Naive thymus-derived CD4-positive, alpha-beta T cell (primary cell): ENCODE measurements at regions not wholly inside any gene's neighbourhood (a gene's known extent, or its start where the extent isn't known, plus 50 kb on each side); places are given as distances from the start of the nearest gene placed in this dataset.

Experiments used
- ATAC-seq: fragments of 150-1000 bp; cut with Tn5 transposase; 2 replicates; pipeline ENCODE4 v1.10.0; 2021; ENCODE audit warnings: mild to moderate bottlenecking, moderate library complexity
- CTCF ChIA-PET: fragments of 350-600 bp; sonication (Branson Sonifier 250); formaldehyde crosslinking; loops from one replicate; lab custom pipeline; 2021; ENCODE audit warnings: antibody characterized with exemption; lab: Charles Lee
- POLR2A ChIA-PET: fragments of 350-600 bp; sonication (Branson Sonifier 250); formaldehyde crosslinking; loops from one replicate; lab custom pipeline; 2021; ENCODE audit warnings: antibody characterized with exemption, inconsistent platforms; lab: Charles Lee
- DNase-seq, 9 donors: peaks; one replicate each; pipeline versions ENCODE4 v3.0.0 to v3.0.0-alpha.2; 2020 to 2022; ENCODE audit warnings: mixed read lengths in 1 of 9
- H3K27ac ChIP-seq: one replicate; pipeline ENCODE4 v1.7.0; 2013; ENCODE audit warnings: mild to moderate bottlenecking, low read depth, low read length, moderate library complexity
- H3K27me3 ChIP-seq, 2 donors: one replicate each; pipeline ENCODE4 v1.7.0; 2013; ENCODE audit warnings: low read length in 2 of 2, mild to moderate bottlenecking in 2 of 2, moderate library complexity in 2 of 2; ENCODE audit not compliant: control insufficient read depth in 2 of 2, insufficient read depth in 2 of 2
- H3K36me3 ChIP-seq, 3 experiments: 1 replicate in 2 of 3; 2 replicates in 1 of 3; pipeline ENCODE4 v1.7.0; 2013; ENCODE audit warnings: low read length in 3 of 3, mild to moderate bottlenecking in 3 of 3, moderate library complexity in 1 of 3; ENCODE audit not compliant: insufficient read depth in 3 of 3, control insufficient read depth in 2 of 3
- H3K4me1 ChIP-seq, 2 donors: one replicate each; pipeline ENCODE4 v1.7.0; 2013; ENCODE audit warnings: low read length in 2 of 2, mild to moderate bottlenecking in 2 of 2, moderate library complexity in 1 of 2; ENCODE audit not compliant: control insufficient read depth in 2 of 2, insufficient read depth in 2 of 2
- H3K4me3 ChIP-seq: 2 replicates; pipeline ENCODE4 v1.7.0; 2013; ENCODE audit warnings: mild to moderate bottlenecking, low read length
- H3K9me3 ChIP-seq, 3 experiments: 1 replicate in 2 of 3; 2 replicates in 1 of 3; pipeline ENCODE4 v1.7.0; 2013; ENCODE audit warnings: low read length in 3 of 3; ENCODE audit not compliant: control insufficient read depth in 2 of 3
- H3K27ac Mint-ChIP-seq, 9 donors: one replicate each; pipeline ENCODE4 v1.8.0; 2020 to 2022; ENCODE audit warnings: mixed read lengths in 9 of 9, mild to moderate bottlenecking in 8 of 9, moderate library complexity in 5 of 9, inconsistent platforms in 2 of 9
- H3K27me3 Mint-ChIP-seq, 5 donors: one replicate each; pipeline ENCODE4 v1.8.0; 2021 to 2022; ENCODE audit warnings: mixed read lengths in 5 of 5, mild to moderate bottlenecking in 1 of 5
- H3K36me3 Mint-ChIP-seq, 5 donors: one replicate each; pipeline ENCODE4 v1.8.0; 2020 to 2022; ENCODE audit warnings: mixed read lengths in 5 of 5, mild to moderate bottlenecking in 3 of 5, inconsistent platforms in 1 of 5
- H3K4me1 Mint-ChIP-seq, 7 donors: one replicate each; pipeline ENCODE4 v1.8.0; 2020 to 2022; ENCODE audit warnings: mixed read lengths in 7 of 7, mild to moderate bottlenecking in 3 of 7, inconsistent platforms in 1 of 7
- H3K4me3 Mint-ChIP-seq, 10 donors: one replicate each; pipeline ENCODE4 v1.8.0; 2020 to 2022; ENCODE audit warnings: mild to moderate bottlenecking in 10 of 10, mixed read lengths in 10 of 10, moderate library complexity in 6 of 10, inconsistent platforms in 2 of 10
- H3K9me3 Mint-ChIP-seq, 11 donors: one replicate each; pipeline ENCODE4 v1.8.0; 2020 to 2022; ENCODE audit warnings: mixed read lengths in 11 of 11, mild to moderate bottlenecking in 4 of 11, inconsistent platforms in 1 of 11, moderate library complexity in 1 of 11
- intact Hi-C, 2 donors: fragments of 100-400 bp; cut with micrococcal nuclease; formaldehyde crosslinking; loops; one replicate each; pipeline ENCODE4 v1.15.1; 2023

- no peak for ATAC-seq
- Mint-ChIP-seq H3K4me1 (no peaks in the 10 kb centered on the region), H3K4me3 (no peak overlapping the region), H3K9me3 (peaks cover 0 to 5% (median 0%) of the 10 kb centered on the region in 11 donors), H3K36me3 (no peaks in the 10 kb centered on the region), H3K27me3 (peaks cover 0 to 8% (median 6%) of the 10 kb centered on the region in 5 donors), H3K27ac (no peak overlapping the region)
- Histone ChIP-seq H3K36me3 (no peaks in the 10 kb centered on the region), H3K9me3 (no peaks in the 10 kb centered on the region), H3K4me3 (no peak overlapping the region), H3K4me1 (no peaks in the 10 kb centered on the region), H3K27ac (no peak overlapping the region), H3K27me3 (no peaks in the 10 kb centered on the region)
- intact Hi-C loops = no loop called here
- POLR2A ChIA-PET = no interaction called here
- DNase-seq = no peak
- CTCF ChIA-PET = no interaction called here
Observed at GRCh38 chr4:14237911-14238310, 610.4 kb upstream of the BOD1L1 start.

GRCh38 chr4:14241574-14241973 lies 614.0 kb upstream of the BOD1L1 start:
- H3K9me3 ChIP-seq = no peaks in the 10 kb centered on the region
- Mint-ChIP-seq H3K9me3 (peaks cover 0 to 5% (median 0%) of the 10 kb centered on the region in 11 donors), H3K4me1 (no peaks in the 10 kb centered on the region), H3K36me3 (no peaks in the 10 kb centered on the region), H3K27ac (no peak overlapping the region), H3K27me3 (peaks cover 0 to 16% (median 4%) of the 10 kb centered on the region in 5 donors), H3K4me3 (no peak overlapping the region)
- no peaks in the 10 kb centered on the region for H3K4me1 ChIP-seq
- H3K4me3 ChIP-seq = no peak overlapping the region
- CTCF ChIA-PET = no interaction called here
- ATAC-seq (no peak), DNase-seq (no peak)
- POLR2A ChIA-PET = no interaction called here
- intact Hi-C loops = no loop called here
- H3K27ac ChIP-seq = no peak overlapping the region
- no peaks in the 10 kb centered on the region for H3K36me3 ChIP-seq
- H3K27me3 ChIP-seq = no peaks in the 10 kb centered on the region

- ATAC-seq (no peak), DNase-seq (no peak)
- H3K27me3 ChIP-seq = no peaks in the 10 kb centered on the region
- Mint-ChIP-seq H3K4me3 (no peak overlapping the region), H3K27ac (no peak overlapping the region), H3K9me3 (peaks cover 0 to 6% (median 2%) of the 10 kb centered on the region in 11 donors), H3K36me3 (no peaks in the 10 kb centered on the region), H3K4me1 (no peaks in the 10 kb centered on the region), H3K27me3 (peaks cover 0 to 12% (median 4%) of the 10 kb centered on the region in 5 donors)
- no peaks in the 10 kb centered on the region for H3K4me1 ChIP-seq
- no peak overlapping the region for H3K27ac ChIP-seq
- no peak overlapping the region for H3K4me3 ChIP-seq
- POLR2A ChIA-PET = no interaction called here
- CTCF ChIA-PET = no interaction called here
- no peaks in the 10 kb centered on the region for H3K36me3 ChIP-seq
- intact Hi-C loops = no loop called here
- H3K9me3 ChIP-seq = no peaks in the 10 kb centered on the region
Observed at GRCh38 chr4:14247767-14248166, 620.2 kb upstream of the BOD1L1 start.

- DNase-seq = no peak
- Mint-ChIP-seq H3K27ac (no peak overlapping the region), H3K27me3 (peaks cover 0 to 5% (median 1%) of the 10 kb centered on the region in 5 donors), H3K36me3 (no peaks in the 10 kb centered on the region), H3K9me3 (peaks cover 0 to 9% (median 2%) of the 10 kb centered on the region in 11 donors), H3K4me3 (no peak overlapping the region), H3K4me1 (no peaks in the 10 kb centered on the region)
- Histone ChIP-seq H3K4me1 (no peaks in the 10 kb centered on the region), H3K27ac (no peak overlapping the region), H3K36me3 (no peaks in the 10 kb centered on the region), H3K9me3 (no peaks in the 10 kb centered on the region), H3K4me3 (no peak overlapping the region), H3K27me3 (no peaks in the 10 kb centered on the region)
- intact Hi-C loops = no loop called here
- ChIA-PET CTCF (no interaction called here), POLR2A (no interaction called here)
- ATAC-seq = no peak
Observed at GRCh38 chr4:14249226-14249625, 621.7 kb upstream of the BOD1L1 start.

GRCh38 chr4:14254252-14254651 lies 626.7 kb upstream of the BOD1L1 start:
- H3K4me3 ChIP-seq = no peak overlapping the region
- no peak overlapping the region for H3K27ac ChIP-seq
- no peaks in the 10 kb centered on the region for H3K27me3 ChIP-seq
- H3K9me3 ChIP-seq = no peaks in the 10 kb centered on the region
- POLR2A ChIA-PET = no interaction called here
- ATAC-seq (peak; percentile 40), DNase-seq (no peak)
- Mint-ChIP-seq H3K4me3 (no peak overlapping the region), H3K9me3 (peaks cover 0 to 9% (median 2%) of the 10 kb centered on the region in 11 donors), H3K4me1 (no peaks in the 10 kb centered on the region), H3K27me3 (no peaks in the 10 kb centered on the region), H3K27ac (no peak overlapping the region), H3K36me3 (no peaks in the 10 kb centered on the region)
- intact Hi-C loops = no loop called here
- H3K4me1 ChIP-seq = no peaks in the 10 kb centered on the region
- no peaks in the 10 kb centered on the region for H3K36me3 ChIP-seq
- CTCF ChIA-PET = no interaction called here

- Mint-ChIP-seq H3K27ac (no peak overlapping the region), H3K9me3 (peaks cover 0 to 9% (median 2%) of the 10 kb centered on the region in 11 donors), H3K4me3 (no peak overlapping the region), H3K4me1 (no peaks in the 10 kb centered on the region), H3K36me3 (no peaks in the 10 kb centered on the region), H3K27me3 (no peaks in the 10 kb centered on the region)
- no peaks in the 10 kb centered on the region for H3K36me3 ChIP-seq
- no peak overlapping the region for H3K4me3 ChIP-seq
- ChIA-PET CTCF (no interaction called here), POLR2A (no interaction called here)
- ATAC-seq (no peak), DNase-seq (no peak)
- no peaks in the 10 kb centered on the region for H3K4me1 ChIP-seq
- H3K27me3 ChIP-seq = no peaks in the 10 kb centered on the region
- H3K27ac ChIP-seq = no peak overlapping the region
- intact Hi-C loops = no loop called here
- no peaks in the 10 kb centered on the region for H3K9me3 ChIP-seq
Observed at GRCh38 chr4:14254926-14255325, 627.4 kb upstream of the BOD1L1 start.

GRCh38 chr4:14257903-14258302 lies 630.4 kb upstream of the BOD1L1 start:
- H3K9me3 Mint-ChIP-seq = peaks cover 0 to 7% (median 0%) of the 10 kb centered on the region in 11 donors
- H3K4me1 Mint-ChIP-seq = no peaks in the 10 kb centered on the region
- Histone ChIP-seq H3K9me3 (no peaks in the 10 kb centered on the region), H3K4me3 (no peak overlapping the region), H3K27ac (no peak overlapping the region), H3K36me3 (no peaks in the 10 kb centered on the region), H3K4me1 (no peaks in the 10 kb centered on the region), H3K27me3 (no peaks in the 10 kb centered on the region)
- DNase-seq = no peak
- ChIA-PET POLR2A (no interaction called here), CTCF (no interaction called here)
- no peaks in the 10 kb centered on the region for H3K36me3 Mint-ChIP-seq
- H3K4me3 Mint-ChIP-seq = no peak overlapping the region
- H3K27ac Mint-ChIP-seq = no peak overlapping the region
- H3K27me3 Mint-ChIP-seq = peaks cover 0 to 8% (median 0%) of the 10 kb centered on the region in 5 donors
- intact Hi-C loops = no loop called here
- no peak for ATAC-seq
